WTC11 (cell line): ENCODE measurements at regions not wholly inside any gene's neighbourhood (a gene's known extent, or its start where the extent isn't known, plus 50 kb on each side); places are given as distances from the start of the nearest gene placed in this dataset.

Experiments
- AFF4 ChIP-seq: sonication (generic); formaldehyde crosslinking; IDR thresholded peaks from 2 replicates; pipeline ENCODE4 v1.8.1; 2023; ENCODE audit warnings: mild to moderate bottlenecking, missing genetic modification reagents, borderline replicate concordance
- ATF3 ChIP-seq: sonication (generic); formaldehyde crosslinking; conservative IDR thresholded peaks from 2 replicates; pipeline ENCODE4 v1.8.1; 2022; ENCODE audit warnings: mild to moderate bottlenecking, missing genetic modification reagents
- CREM ChIP-seq: sonication (generic); formaldehyde crosslinking; IDR thresholded peaks from 2 replicates; pipeline ENCODE4 v1.8.1; 2022; ENCODE audit warnings: mild to moderate bottlenecking, missing genetic modification reagents, moderate library complexity
- CTCF ChIP-seq: fragments of 200-600 bp; IDR thresholded peaks from 2 replicates; pipeline ENCODE4 v1.8.0; 2022; ENCODE audit warnings: antibody characterized with exemption
- E2F4 ChIP-seq: sonication (generic); formaldehyde crosslinking; IDR thresholded peaks from 2 replicates; pipeline ENCODE4 v1.8.1; 2022; ENCODE audit warnings: low read depth, mild to moderate bottlenecking, moderate library complexity, missing genetic modification reagents, borderline replicate concordance
- JUN ChIP-seq: sonication (generic); formaldehyde crosslinking; IDR thresholded peaks from 2 replicates; pipeline ENCODE4 v1.8.0; 2023; ENCODE audit warnings: mild to moderate bottlenecking, missing genetic modification reagents
- MAX ChIP-seq: sonication (generic); formaldehyde crosslinking; IDR thresholded peaks from 2 replicates; pipeline ENCODE4 v1.8.0; 2022; ENCODE audit warnings: mild to moderate bottlenecking, missing genetic modification reagents
- SP1 ChIP-seq: sonication (generic); formaldehyde crosslinking; conservative IDR thresholded peaks from 2 replicates; pipeline ENCODE4 v1.8.1; 2022; ENCODE audit warnings: missing genetic modification reagents
- USF2 ChIP-seq: sonication (generic); formaldehyde crosslinking; IDR thresholded peaks from 2 replicates; pipeline ENCODE4 v1.8.1; 2023; ENCODE audit warnings: mild to moderate bottlenecking, missing genetic modification reagents, moderate library complexity
- TF ChIP-seq, protein P1 (sequence below): sonication (generic); formaldehyde crosslinking; IDR thresholded peaks from 2 replicates; pipeline ENCODE4 v1.8.1; 2023; ENCODE audit warnings: mild to moderate bottlenecking, missing genetic modification reagents

GRCh38 chr6:155604991-155605390 lies 149.4 kb upstream of the NOX3 start:
- TF ChIP-seq CTCF (no peak), AFF4 (no peak), ATF3 (no peak), E2F4 (CRISPR knock-in tag) (no peak), JUN (CRISPR knock-in tag) (no peak), USF2 (no peak), MAX (CRISPR knock-in tag) (no peak), SP1 (CRISPR knock-in tag) (no peak), CREM (CRISPR knock-in tag) (no peak)
- TF ChIP-seq, protein P1, sequence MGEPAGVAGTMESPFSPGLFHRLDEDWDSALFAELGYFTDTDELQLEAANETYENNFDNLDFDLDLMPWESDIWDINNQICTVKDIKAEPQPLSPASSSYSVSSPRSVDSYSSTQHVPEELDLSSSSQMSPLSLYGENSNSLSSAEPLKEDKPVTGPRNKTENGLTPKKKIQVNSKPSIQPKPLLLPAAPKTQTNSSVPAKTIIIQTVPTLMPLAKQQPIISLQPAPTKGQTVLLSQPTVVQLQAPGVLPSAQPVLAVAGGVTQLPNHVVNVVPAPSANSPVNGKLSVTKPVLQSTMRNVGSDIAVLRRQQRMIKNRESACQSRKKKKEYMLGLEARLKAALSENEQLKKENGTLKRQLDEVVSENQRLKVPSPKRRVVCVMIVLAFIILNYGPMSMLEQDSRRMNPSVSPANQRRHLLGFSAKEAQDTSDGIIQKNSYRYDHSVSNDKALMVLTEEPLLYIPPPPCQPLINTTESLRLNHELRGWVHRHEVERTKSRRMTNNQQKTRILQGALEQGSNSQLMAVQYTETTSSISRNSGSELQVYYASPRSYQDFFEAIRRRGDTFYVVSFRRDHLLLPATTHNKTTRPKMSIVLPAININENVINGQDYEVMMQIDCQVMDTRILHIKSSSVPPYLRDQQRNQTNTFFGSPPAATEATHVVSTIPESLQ (CRISPR knock-in tag) = no peak
